ENCODE measurements at regions not wholly inside any gene's neighbourhood (a gene's known extent, or its start where the extent isn't known, plus 50 kb on each side); places are given as distances from the start of the nearest gene placed in this dataset.

- Histone ChIP-seq H3K9me3 (ENCODE audit: control insufficient read depth, insufficient read depth, low read length) (no peaks in the 10 kb centered on the region), H3K27ac (ENCODE audit: low read depth, low read length) (no peak overlapping the region), H3K27me3 (ENCODE audit: control insufficient read depth, insufficient read depth, low read length) (no peaks in the 10 kb centered on the region), H3K4me3 (ENCODE audit: low read depth, low read length) (no peak overlapping the region)
- no peak for TF ChIP-seq CTCF (IDR thresholded peaks at IDR 0.05; ENCODE audit: low read depth, low read length)
- CTCF ChIA-PET = no interaction called here
- no peak for DNase-seq (ENCODE audit: low read depth, low spot score)
- POLR2A ChIA-PET = no interaction called here
Observed at GRCh38 chr13:40159736-40160135, 504.3 kb downstream of the COG6 start.

- H3K4me3 ChIP-seq (ENCODE audit: low read depth, low read length) = no peak overlapping the region
- TF ChIP-seq CTCF (IDR thresholded peaks at IDR 0.05; ENCODE audit: low read depth, low read length) = no peak
- H3K27ac ChIP-seq (ENCODE audit: low read depth, low read length) = no peak overlapping the region
- H3K27me3 ChIP-seq (ENCODE audit: control insufficient read depth, insufficient read depth, low read length) = no peaks in the 10 kb centered on the region
- no peaks in the 10 kb centered on the region for H3K9me3 ChIP-seq (ENCODE audit: control insufficient read depth, insufficient read depth, low read length)
- POLR2A ChIA-PET = no interaction called here
- CTCF ChIA-PET = no interaction called here
- no peak for DNase-seq (ENCODE audit: low read depth, low spot score)
Observed at GRCh38 chr13:40160618-40161350, 505.3 kb downstream of the COG6 start.

GRCh38 chr13:40161351-40161810, 505.1 kb downstream of the FOXO1 start:
- ChIA-PET POLR2A (no interaction called here), CTCF (no interaction called here)
- Histone ChIP-seq H3K9me3 (ENCODE audit: control insufficient read depth, insufficient read depth, low read length) (no peaks in the 10 kb centered on the region), H3K27ac (ENCODE audit: low read depth, low read length) (no peak overlapping the region), H3K27me3 (ENCODE audit: control insufficient read depth, insufficient read depth, low read length) (peaks cover 2% of the 10 kb centered on the region), H3K4me3 (ENCODE audit: low read depth, low read length) (no peak overlapping the region)
- DNase-seq (ENCODE audit: low read depth, low spot score) = no peak
- TF ChIP-seq CTCF (IDR thresholded peaks at IDR 0.05; ENCODE audit: low read depth, low read length) = no peak

DNA sequence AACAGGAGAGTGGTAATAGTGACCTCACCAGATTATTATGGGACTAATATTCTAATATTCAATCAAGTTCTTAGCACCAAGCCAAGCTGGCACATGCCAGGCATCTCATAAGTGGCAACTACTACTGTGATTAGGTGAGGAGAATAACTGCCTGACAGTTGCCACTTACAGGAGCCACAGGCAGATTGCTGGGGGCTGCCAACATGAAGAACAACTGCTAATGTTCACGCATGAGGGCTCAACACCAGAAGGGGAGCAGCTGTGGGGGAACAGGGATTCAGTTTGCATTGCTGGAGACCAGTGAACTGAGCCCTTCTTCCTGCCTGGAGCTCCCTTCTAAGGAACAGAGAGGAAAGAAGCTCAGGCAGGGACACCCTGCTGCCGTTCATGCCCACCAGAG, 504.5 kb downstream of the FOXO1 start:
- ChIA-PET CTCF (no interaction called here), POLR2A (no interaction called here)
- no peak overlapping the region for H3K27ac ChIP-seq (ENCODE audit: low read depth, low read length)
- no peak for DNase-seq (ENCODE audit: low read depth, low spot score)
- TF ChIP-seq CTCF (IDR thresholded peaks at IDR 0.05; ENCODE audit: low read depth, low read length) = no peak
- H3K9me3 ChIP-seq (ENCODE audit: control insufficient read depth, insufficient read depth, low read length) = no peaks in the 10 kb centered on the region
- H3K4me3 ChIP-seq (ENCODE audit: low read depth, low read length) = no peak overlapping the region
- H3K27me3 ChIP-seq (ENCODE audit: control insufficient read depth, insufficient read depth, low read length) = peaks cover 2% of the 10 kb centered on the region

GRCh38 chr13:40163066-40164000, 503.1 kb downstream of the FOXO1 start:
- Histone ChIP-seq H3K9me3 (ENCODE audit: control insufficient read depth, insufficient read depth, low read length) (no peaks in the 10 kb centered on the region), H3K27me3 (ENCODE audit: control insufficient read depth, insufficient read depth, low read length) (peaks cover 2% of the 10 kb centered on the region), H3K4me3 (ENCODE audit: low read depth, low read length) (no peak overlapping the region), H3K27ac (ENCODE audit: low read depth, low read length) (no peak overlapping the region)
- CTCF ChIA-PET = interaction anchor here (0.9 kb wide), 1 partner anchor 94 kb away, joined by 3 read pairs; no protein-coding TSS in a partner anchor
- POLR2A ChIA-PET = no interaction called here
- no peak for DNase-seq (ENCODE audit: low read depth, low spot score)
- TF ChIP-seq CTCF (IDR thresholded peaks at IDR 0.05; ENCODE audit: low read depth, low read length) = no peak

All from AG04450 (cell line).